ENCODE measurements at regions not wholly inside any gene's neighbourhood (a gene's known extent, or its start where the extent isn't known, plus 50 kb on each side); places are given as distances from the start of the nearest gene placed in this dataset.

DNA sequence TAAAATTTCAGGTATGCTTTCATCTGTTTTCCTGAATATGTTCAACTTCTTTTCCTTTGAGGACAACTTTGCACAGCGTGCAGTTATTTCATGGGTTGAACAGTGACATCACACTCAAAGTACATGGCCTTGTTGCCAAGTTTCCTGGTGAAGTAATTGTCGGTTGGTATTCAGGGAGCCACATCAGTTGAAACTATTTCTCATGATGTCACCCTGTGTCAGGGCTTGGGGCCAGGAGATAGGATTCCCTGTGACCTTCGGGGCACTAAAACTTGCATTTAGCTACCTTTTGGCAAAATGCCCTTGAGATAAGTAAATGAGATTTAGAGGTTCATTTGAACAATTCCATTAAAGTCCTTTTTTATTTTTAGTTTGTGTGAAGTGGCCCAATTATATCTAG, 383.9 kb downstream of the SH3GL2 start:
- Histone ChIP-seq H3K9me3 (ENCODE audit: control insufficient read depth, low read length) (no peaks in the 10 kb centered on the region), H3K36me3 (ENCODE audit: control insufficient read depth, insufficient read depth, low read length) (no peaks in the 10 kb centered on the region), H3K4me3 (ENCODE audit: insufficient read depth, low read depth, low read length) (no peak overlapping the region), H3K27me3 (ENCODE audit: control insufficient read depth, insufficient read depth, low read length, poor library complexity, severe bottlenecking) (no peaks in the 10 kb centered on the region), H3K27ac (ENCODE audit: insufficient read depth, low read depth, low read length, poor library complexity, severe bottlenecking) (no peak overlapping the region), H3K4me1 (ENCODE audit: control insufficient read depth, insufficient read depth, low read length) (no peaks in the 10 kb centered on the region)
- WGBS, 2 experiments: 80 to 83% methylated on average over 3 of the region's 3 CpGs

DNA sequence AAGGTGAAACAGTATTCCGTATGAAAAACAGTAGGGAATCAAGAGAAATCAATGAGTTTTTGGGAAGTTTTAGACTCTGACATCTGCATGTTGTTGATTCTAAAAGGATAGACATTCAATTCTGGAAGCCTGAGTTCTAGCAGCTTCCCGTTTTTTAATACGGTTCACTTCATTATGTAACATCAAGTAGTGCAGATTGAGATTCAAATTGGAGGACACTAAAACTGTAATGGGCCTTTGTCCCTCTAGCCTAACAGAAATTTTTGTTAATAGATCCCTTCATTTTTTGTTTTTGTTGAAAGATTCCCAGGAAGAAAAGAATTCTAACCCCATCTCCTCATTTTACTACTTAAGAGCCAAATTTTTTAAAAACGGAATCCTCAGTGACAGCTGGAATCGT, 384.6 kb downstream of the SH3GL2 start:
- Histone ChIP-seq H3K4me3 (ENCODE audit: insufficient read depth, low read depth, low read length) (no peak overlapping the region), H3K9me3 (ENCODE audit: control insufficient read depth, low read length) (no peaks in the 10 kb centered on the region), H3K27ac (ENCODE audit: insufficient read depth, low read depth, low read length, poor library complexity, severe bottlenecking) (no peak overlapping the region), H3K27me3 (ENCODE audit: control insufficient read depth, insufficient read depth, low read length, poor library complexity, severe bottlenecking) (no peaks in the 10 kb centered on the region), H3K36me3 (ENCODE audit: control insufficient read depth, insufficient read depth, low read length) (no peaks in the 10 kb centered on the region), H3K4me1 (ENCODE audit: control insufficient read depth, insufficient read depth, low read length) (no peaks in the 10 kb centered on the region)
- 94 to 95% methylated on average over 5 of the region's 5 CpGs for WGBS, 2 experiments

DNA sequence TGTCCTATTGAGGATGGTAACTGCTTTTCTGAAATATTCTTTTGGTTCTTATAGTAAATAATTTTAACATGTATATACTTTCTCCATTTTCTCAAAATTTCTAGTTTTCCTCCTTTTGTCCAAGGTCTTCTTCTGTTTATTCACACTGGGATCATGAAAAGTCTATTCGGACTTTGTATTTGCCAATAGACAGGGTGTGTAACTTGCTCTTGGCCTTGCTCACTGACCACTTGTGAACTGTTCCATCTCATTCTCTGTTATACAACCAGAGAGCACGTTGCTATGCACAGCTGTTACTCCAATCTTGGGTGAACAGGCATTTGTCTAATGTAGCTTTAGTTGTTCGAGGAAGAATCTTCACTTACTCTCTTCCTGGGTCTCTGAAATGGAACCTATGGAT, 388.9 kb downstream of the SH3GL2 start:
- H3K4me3 ChIP-seq (ENCODE audit: insufficient read depth, low read depth, low read length): no peak overlapping the region
- 59 to 75% methylated on average over 3 of the region's 3 CpGs for WGBS, 2 experiments
- H3K27ac ChIP-seq (ENCODE audit: insufficient read depth, low read depth, low read length, poor library complexity, severe bottlenecking): no peak overlapping the region
- no peaks in the 10 kb centered on the region for H3K27me3 ChIP-seq (ENCODE audit: control insufficient read depth, insufficient read depth, low read length, poor library complexity, severe bottlenecking)
- no peaks in the 10 kb centered on the region for H3K36me3 ChIP-seq (ENCODE audit: control insufficient read depth, insufficient read depth, low read length)
- H3K4me1 ChIP-seq (ENCODE audit: control insufficient read depth, insufficient read depth, low read length): no peaks in the 10 kb centered on the region
- H3K9me3 ChIP-seq (ENCODE audit: control insufficient read depth, low read length): no peaks in the 10 kb centered on the region

DNA sequence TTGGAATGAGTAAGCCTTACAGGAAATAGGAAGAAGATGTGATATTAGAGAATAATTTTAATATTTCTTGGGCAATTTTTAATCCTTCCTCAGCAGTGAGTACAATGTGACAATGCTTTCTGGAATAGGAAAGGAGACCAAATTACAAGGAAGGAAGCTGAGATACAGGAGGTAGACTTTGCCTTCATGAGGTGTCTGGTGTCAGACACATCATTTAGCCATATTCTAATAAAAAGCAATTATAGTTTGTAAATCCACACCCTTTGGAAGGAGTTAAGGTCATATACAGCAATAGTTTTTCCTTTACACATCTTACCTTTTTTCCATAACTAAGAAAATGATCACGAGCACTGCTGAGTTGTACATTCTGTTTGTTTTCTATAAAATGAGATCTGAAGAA, 390.4 kb downstream of the SH3GL2 start:
- H3K27me3 ChIP-seq (ENCODE audit: control insufficient read depth, insufficient read depth, low read length, poor library complexity, severe bottlenecking): no peaks in the 10 kb centered on the region
- no peaks in the 10 kb centered on the region for H3K9me3 ChIP-seq (ENCODE audit: control insufficient read depth, low read length)
- 40 to 80% methylated on average over 1 of the region's 1 CpG for WGBS, 2 experiments
- no peaks in the 10 kb centered on the region for H3K36me3 ChIP-seq (ENCODE audit: control insufficient read depth, insufficient read depth, low read length)
- H3K4me3 ChIP-seq (ENCODE audit: insufficient read depth, low read depth, low read length): no peak overlapping the region
- H3K27ac ChIP-seq (ENCODE audit: insufficient read depth, low read depth, low read length, poor library complexity, severe bottlenecking): no peak overlapping the region
- H3K4me1 ChIP-seq (ENCODE audit: control insufficient read depth, insufficient read depth, low read length): no peaks in the 10 kb centered on the region

DNA sequence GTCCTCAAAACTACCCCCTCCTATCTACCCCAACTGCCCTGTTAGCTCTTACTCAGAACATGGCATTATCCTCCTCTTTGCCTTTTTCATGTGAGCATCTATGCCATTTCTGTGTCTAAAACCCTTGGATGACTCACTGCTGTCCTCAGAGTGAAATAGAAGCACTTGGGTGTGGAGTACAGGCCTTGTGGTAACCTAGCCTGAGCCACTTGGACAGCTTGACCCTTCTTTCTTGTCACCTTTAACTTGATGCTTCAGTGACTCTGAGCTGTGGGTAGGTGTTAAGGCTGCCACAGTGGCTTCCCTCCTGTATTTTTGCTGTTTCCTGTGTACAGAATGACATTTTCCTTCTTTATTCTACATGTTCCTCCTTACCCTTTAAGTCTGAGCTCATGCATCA, 391.4 kb downstream of the SH3GL2 start:
- H3K9me3 ChIP-seq (ENCODE audit: control insufficient read depth, low read length): no peaks in the 10 kb centered on the region
- H3K27me3 ChIP-seq (ENCODE audit: control insufficient read depth, insufficient read depth, low read length, poor library complexity, severe bottlenecking): no peaks in the 10 kb centered on the region
- H3K4me3 ChIP-seq (ENCODE audit: insufficient read depth, low read depth, low read length): no peak overlapping the region
- no peaks in the 10 kb centered on the region for H3K4me1 ChIP-seq (ENCODE audit: control insufficient read depth, insufficient read depth, low read length)
- no peak overlapping the region for H3K27ac ChIP-seq (ENCODE audit: insufficient read depth, low read depth, low read length, poor library complexity, severe bottlenecking)
- H3K36me3 ChIP-seq (ENCODE audit: control insufficient read depth, insufficient read depth, low read length): no peaks in the 10 kb centered on the region

DNA sequence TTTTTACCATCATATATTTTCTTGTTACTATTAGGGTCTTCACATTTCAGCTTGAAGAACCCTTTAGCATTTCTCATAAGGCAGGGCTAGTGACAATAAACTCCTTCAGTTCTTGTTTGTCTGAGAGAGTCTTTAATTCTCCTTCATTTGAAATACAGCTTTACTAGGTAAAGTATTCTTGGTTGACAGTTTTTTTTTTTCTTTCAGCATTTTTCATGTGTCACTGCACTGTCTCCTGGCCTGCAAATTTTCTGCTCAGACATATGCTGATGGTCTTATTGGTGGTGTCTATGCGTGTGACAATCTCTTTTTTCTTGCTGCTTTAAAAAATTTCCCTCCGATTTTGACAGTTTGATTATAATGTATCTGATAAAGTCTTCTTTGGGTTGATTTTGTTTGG, 399.9 kb downstream of the SH3GL2 start:
- H3K4me1 ChIP-seq (ENCODE audit: control insufficient read depth, insufficient read depth, low read length): no peaks in the 10 kb centered on the region
- no peaks in the 10 kb centered on the region for H3K9me3 ChIP-seq (ENCODE audit: control insufficient read depth, low read length)
- no peak overlapping the region for H3K27ac ChIP-seq (ENCODE audit: insufficient read depth, low read depth, low read length, poor library complexity, severe bottlenecking)
- H3K36me3 ChIP-seq (ENCODE audit: control insufficient read depth, insufficient read depth, low read length): no peaks in the 10 kb centered on the region
- H3K4me3 ChIP-seq (ENCODE audit: insufficient read depth, low read depth, low read length): no peak overlapping the region
- 96 to 100% methylated on average over 2 of the region's 2 CpGs for WGBS, 2 experiments
- no peaks in the 10 kb centered on the region for H3K27me3 ChIP-seq (ENCODE audit: control insufficient read depth, insufficient read depth, low read length, poor library complexity, severe bottlenecking)

DNA sequence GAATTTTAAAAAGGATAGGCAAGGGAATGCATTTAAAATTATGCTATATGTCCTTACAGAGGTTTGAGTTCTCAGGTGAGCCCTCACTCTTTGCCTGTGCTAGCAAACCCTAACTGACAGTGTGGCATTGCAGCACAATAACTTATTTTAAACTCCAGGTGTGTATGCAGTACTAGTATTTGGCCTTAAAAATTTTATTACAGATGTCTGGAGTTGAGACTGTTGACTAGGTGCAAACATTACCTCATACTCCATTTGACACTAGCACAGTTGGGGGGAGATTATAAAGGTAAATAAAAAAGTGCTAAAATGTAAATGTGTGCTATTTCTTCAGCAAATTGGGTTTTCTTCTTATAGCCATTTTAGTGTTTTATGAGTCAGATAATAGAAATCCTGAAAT, 407.7 kb downstream of the SH3GL2 start:
- H3K27ac ChIP-seq (ENCODE audit: insufficient read depth, low read depth, low read length, poor library complexity, severe bottlenecking): no peak overlapping the region
- H3K4me3 ChIP-seq (ENCODE audit: insufficient read depth, low read depth, low read length): no peak overlapping the region
- H3K36me3 ChIP-seq (ENCODE audit: control insufficient read depth, insufficient read depth, low read length): no peaks in the 10 kb centered on the region
- H3K27me3 ChIP-seq (ENCODE audit: control insufficient read depth, insufficient read depth, low read length, poor library complexity, severe bottlenecking): no peaks in the 10 kb centered on the region
- no peaks in the 10 kb centered on the region for H3K9me3 ChIP-seq (ENCODE audit: control insufficient read depth, low read length)
- no peaks in the 10 kb centered on the region for H3K4me1 ChIP-seq (ENCODE audit: control insufficient read depth, insufficient read depth, low read length)

DNA sequence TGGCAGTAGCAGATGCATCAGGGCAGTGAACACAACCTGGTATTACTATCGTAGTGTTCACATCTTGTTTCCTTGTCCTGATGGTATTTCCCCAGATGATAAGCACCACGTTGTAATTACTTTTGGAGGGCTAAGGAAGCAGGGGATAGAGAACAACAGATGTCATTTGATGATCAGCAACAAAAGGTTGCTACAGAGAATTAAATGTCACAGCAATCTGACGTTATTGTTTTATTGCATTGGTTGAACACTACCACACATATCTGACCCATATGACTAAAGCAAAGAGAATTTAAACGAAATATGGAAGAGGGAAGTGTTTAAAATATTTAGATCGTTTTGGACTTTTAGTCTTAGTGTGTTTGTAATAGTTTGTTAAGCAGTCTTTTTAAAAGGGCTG, 408.3 kb downstream of the SH3GL2 start:
- no peak overlapping the region for H3K4me3 ChIP-seq (ENCODE audit: insufficient read depth, low read depth, low read length)
- H3K27me3 ChIP-seq (ENCODE audit: control insufficient read depth, insufficient read depth, low read length, poor library complexity, severe bottlenecking): no peaks in the 10 kb centered on the region
- H3K4me1 ChIP-seq (ENCODE audit: control insufficient read depth, insufficient read depth, low read length): no peaks in the 10 kb centered on the region
- WGBS, 2 experiments: 79 to 82% methylated on average over 5 of the region's 5 CpGs
- no peaks in the 10 kb centered on the region for H3K36me3 ChIP-seq (ENCODE audit: control insufficient read depth, insufficient read depth, low read length)
- no peak overlapping the region for H3K27ac ChIP-seq (ENCODE audit: insufficient read depth, low read depth, low read length, poor library complexity, severe bottlenecking)
- H3K9me3 ChIP-seq (ENCODE audit: control insufficient read depth, low read length): no peaks in the 10 kb centered on the region

DNA sequence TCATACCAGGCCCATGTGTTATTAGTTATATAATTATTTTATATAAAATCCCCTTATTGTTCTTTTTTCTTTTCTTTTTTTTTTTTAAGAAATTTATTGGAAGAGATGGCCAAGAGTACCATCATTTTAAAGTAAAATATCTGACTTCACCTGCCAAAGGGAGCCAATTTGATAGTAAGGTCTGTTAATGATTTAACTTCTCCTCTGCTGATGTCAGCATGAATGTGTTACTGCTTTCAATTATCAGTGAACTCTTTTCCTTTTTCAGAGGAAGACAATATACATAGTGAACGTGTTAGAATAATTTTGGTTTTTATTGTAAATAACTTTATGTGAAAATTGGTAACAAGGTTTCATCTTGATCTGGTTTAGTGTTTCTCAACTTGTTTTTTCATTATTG, 409.6 kb downstream of the SH3GL2 start:
- WGBS, 2 experiments: 100% methylated on average over 1 of the region's 1 CpG
- Histone ChIP-seq H3K4me1 (ENCODE audit: control insufficient read depth, insufficient read depth, low read length) (no peaks in the 10 kb centered on the region), H3K27me3 (ENCODE audit: control insufficient read depth, insufficient read depth, low read length, poor library complexity, severe bottlenecking) (no peaks in the 10 kb centered on the region), H3K36me3 (ENCODE audit: control insufficient read depth, insufficient read depth, low read length) (no peaks in the 10 kb centered on the region), H3K4me3 (ENCODE audit: insufficient read depth, low read depth, low read length) (no peak overlapping the region), H3K27ac (ENCODE audit: insufficient read depth, low read depth, low read length, poor library complexity, severe bottlenecking) (no peak overlapping the region), H3K9me3 (ENCODE audit: control insufficient read depth, low read length) (no peaks in the 10 kb centered on the region)

DNA sequence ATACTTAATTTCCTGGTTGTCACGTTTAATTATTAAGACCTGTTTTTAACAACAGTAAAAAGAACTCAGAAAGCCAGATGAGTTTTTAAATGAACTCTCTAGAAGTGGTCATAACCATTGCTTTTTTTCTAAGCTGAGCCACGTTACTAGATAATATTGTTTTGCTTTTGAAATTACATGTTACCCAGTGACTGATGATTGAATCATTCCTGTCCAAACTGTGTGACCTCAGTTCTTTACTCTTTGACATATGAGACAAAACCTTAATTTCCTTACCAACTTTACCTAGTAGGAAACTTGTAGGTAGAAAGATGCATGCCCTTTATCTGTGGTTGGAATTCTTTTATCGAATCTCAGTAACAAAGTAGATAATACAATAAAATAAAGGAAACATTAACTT, 411.7 kb downstream of the SH3GL2 start:
- Histone ChIP-seq H3K27ac (ENCODE audit: insufficient read depth, low read depth, low read length, poor library complexity, severe bottlenecking) (no peak overlapping the region), H3K9me3 (ENCODE audit: control insufficient read depth, low read length) (no peaks in the 10 kb centered on the region), H3K27me3 (ENCODE audit: control insufficient read depth, insufficient read depth, low read length, poor library complexity, severe bottlenecking) (no peaks in the 10 kb centered on the region), H3K4me1 (ENCODE audit: control insufficient read depth, insufficient read depth, low read length) (peaks cover 5% of the 10 kb centered on the region), H3K4me3 (ENCODE audit: insufficient read depth, low read depth, low read length) (no peak overlapping the region), H3K36me3 (ENCODE audit: control insufficient read depth, insufficient read depth, low read length) (no peaks in the 10 kb centered on the region)
- 93 to 95% methylated on average over 2 to 3 of the region's 3 CpGs for WGBS, 2 experiments

DNA sequence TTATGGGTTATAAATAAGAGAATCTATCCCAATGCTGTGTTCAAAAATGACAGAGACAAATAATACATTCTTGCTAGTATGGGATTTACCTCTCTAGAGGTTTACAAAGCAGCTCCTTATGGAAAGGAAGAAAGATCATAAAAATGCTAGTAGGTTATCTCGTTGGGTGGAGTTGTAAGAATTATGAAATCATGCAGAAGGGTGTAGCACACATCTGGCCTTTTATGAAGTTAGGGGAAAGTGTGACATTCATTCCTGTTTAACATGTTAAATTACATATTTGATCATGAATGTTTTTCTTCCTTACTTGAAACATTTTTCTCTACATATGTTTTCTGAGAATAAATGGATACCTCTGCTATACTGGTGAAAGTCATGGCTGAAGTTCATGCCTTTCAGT, 414.2 kb downstream of the SH3GL2 start:
- Histone ChIP-seq H3K36me3 (ENCODE audit: control insufficient read depth, insufficient read depth, low read length) (no peaks in the 10 kb centered on the region), H3K9me3 (ENCODE audit: control insufficient read depth, low read length) (no peaks in the 10 kb centered on the region), H3K27me3 (ENCODE audit: control insufficient read depth, insufficient read depth, low read length, poor library complexity, severe bottlenecking) (no peaks in the 10 kb centered on the region), H3K27ac (ENCODE audit: insufficient read depth, low read depth, low read length, poor library complexity, severe bottlenecking) (no peak overlapping the region), H3K4me1 (ENCODE audit: control insufficient read depth, insufficient read depth, low read length) (peaks cover 5% of the 10 kb centered on the region), H3K4me3 (ENCODE audit: insufficient read depth, low read depth, low read length) (no peak overlapping the region)
- 92 to 95% methylated on average over 1 of the region's 1 CpG for WGBS, 2 experiments
